Ascending aorta (tissue), 2 donors: ENCODE measurements at regions not wholly inside any gene's neighbourhood (a gene's known extent, or its start where the extent isn't known, plus 50 kb on each side); places are given as distances from the start of the nearest gene placed in this dataset.

ENCODE experiments used
- DNase-seq, 2 donors: peaks; one replicate each; pipeline ENCODE4 v3.0.0-alpha.2; 2019; ENCODE audit warnings: low spot score in 2 of 2
- H3K27ac ChIP-seq, 2 donors: fragments of 200-600 bp; sonication (generic); one replicate each; pipeline ENCODE4 v1.5.1; 2016 to 2017; ENCODE audit warnings: mild to moderate bottlenecking in 1 of 2
- H3K27me3 ChIP-seq: fragments of 200-600 bp; sonication (generic); one replicate; pipeline ENCODE4 v1.5.1; 2017
- H3K36me3 ChIP-seq, 2 donors: fragments of 200-600 bp; sonication (generic); one replicate each; pipeline ENCODE4 v1.5.1; 2016
- H3K4me1 ChIP-seq, 2 donors: fragments of 200-600 bp; sonication (generic); one replicate each; pipeline ENCODE4 v1.5.1; 2016 to 2017; ENCODE audit warnings: mild to moderate bottlenecking in 1 of 2
- H3K4me3 ChIP-seq, 2 donors: fragments of 200-600 bp; sonication (generic); one replicate each; pipeline ENCODE4 v1.5.1; 2016 to 2017; ENCODE audit warnings: mild to moderate bottlenecking in 1 of 2
- H3K9me3 ChIP-seq, 2 donors: fragments of 200-600 bp; sonication (generic); one replicate each; pipeline ENCODE4 v1.5.1; 2016
- intact Hi-C: fragments of 100-400 bp; cut with DNase I; formaldehyde crosslinking; loops from one replicate; pipeline ENCODE4 v1.15.1; 2023
- TF ChIP-seq, protein P1 (sequence below), 3 experiments: fragments of 200-600 bp in 2 of 3; fragments of 450-650 bp in 1 of 3; sonication (generic) in 2 of 3; IDR thresholded peaks; one replicate each; pipeline ENCODE4 v1.5.1; 2016 to 2019; ENCODE audit warnings: antibody characterized with exemption in 3 of 3, mild to moderate bottlenecking in 1 of 3, moderate library complexity in 1 of 3

DNA sequence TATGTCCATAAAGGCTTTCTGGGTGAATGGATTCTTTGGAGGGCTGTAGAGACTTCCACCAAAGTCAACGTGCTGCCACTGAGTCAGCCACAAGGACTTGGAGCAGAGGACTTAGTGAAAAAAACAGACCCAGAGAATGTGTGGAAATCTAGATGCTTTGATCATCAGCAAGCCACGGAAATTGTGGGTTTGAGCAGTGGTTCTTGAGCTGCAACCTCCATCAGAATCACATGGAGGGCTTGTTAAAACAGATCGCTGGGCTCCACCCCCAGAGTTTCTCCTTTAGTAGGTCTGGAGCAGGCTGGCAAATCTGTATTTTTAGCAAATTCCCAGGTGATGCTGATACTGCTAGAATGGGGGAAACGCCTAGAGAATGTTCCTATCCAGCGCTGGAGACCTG, 95.3 kb downstream of the RBM43 start:
- Histone ChIP-seq H3K36me3 (no peaks in the 10 kb centered on the region), H3K4me3 (no peak overlapping the region), H3K9me3 (no peaks in the 10 kb centered on the region), H3K27ac (no peak overlapping the region), H3K27me3 (no peaks in the 10 kb centered on the region), H3K4me1 (no peaks in the 10 kb centered on the region)
- DNase-seq = no peak
- intact Hi-C loops = no loop called here
- TF ChIP-seq, protein P1, sequence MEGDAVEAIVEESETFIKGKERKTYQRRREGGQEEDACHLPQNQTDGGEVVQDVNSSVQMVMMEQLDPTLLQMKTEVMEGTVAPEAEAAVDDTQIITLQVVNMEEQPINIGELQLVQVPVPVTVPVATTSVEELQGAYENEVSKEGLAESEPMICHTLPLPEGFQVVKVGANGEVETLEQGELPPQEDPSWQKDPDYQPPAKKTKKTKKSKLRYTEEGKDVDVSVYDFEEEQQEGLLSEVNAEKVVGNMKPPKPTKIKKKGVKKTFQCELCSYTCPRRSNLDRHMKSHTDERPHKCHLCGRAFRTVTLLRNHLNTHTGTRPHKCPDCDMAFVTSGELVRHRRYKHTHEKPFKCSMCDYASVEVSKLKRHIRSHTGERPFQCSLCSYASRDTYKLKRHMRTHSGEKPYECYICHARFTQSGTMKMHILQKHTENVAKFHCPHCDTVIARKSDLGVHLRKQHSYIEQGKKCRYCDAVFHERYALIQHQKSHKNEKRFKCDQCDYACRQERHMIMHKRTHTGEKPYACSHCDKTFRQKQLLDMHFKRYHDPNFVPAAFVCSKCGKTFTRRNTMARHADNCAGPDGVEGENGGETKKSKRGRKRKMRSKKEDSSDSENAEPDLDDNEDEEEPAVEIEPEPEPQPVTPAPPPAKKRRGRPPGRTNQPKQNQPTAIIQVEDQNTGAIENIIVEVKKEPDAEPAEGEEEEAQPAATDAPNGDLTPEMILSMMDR (IDR thresholded peaks at IDR 0.05) = no peak

DNA sequence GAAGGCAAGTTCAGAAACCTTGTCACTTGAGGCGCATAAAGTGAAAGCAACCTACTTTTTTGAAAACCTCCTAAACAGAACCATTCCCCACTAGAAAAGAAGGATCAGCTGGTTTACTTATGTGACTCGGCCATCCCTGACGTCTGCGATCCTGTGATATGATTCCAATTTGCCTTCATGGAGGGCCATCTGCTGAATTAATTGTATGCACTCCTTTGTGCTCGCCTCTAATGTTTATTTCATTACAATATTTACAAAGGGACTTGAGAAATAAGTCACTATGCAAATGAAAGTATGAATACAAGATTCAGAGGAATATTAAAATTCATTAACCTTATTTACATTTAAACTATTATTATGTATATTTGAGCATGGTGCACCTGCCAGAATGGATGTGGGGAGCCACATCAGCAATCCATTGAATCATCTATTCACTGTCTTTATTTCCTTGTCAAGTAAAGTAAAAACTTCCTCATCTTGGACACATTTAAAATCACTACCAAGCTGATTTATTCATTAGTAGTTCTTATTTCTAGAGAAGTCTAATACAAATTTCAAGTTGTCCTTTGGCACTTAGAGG, 96.5 kb downstream of the RBM43 start:
- intact Hi-C loops = no loop called here
- H3K9me3 ChIP-seq = no peaks in the 10 kb centered on the region
- no peaks in the 10 kb centered on the region for H3K4me1 ChIP-seq
- no peak for DNase-seq
- H3K4me3 ChIP-seq = no peak overlapping the region
- TF ChIP-seq, protein P1 (IDR thresholded peaks at IDR 0.05) = no peak
- no peaks in the 10 kb centered on the region for H3K36me3 ChIP-seq
- no peak overlapping the region for H3K27ac ChIP-seq
- no peaks in the 10 kb centered on the region for H3K27me3 ChIP-seq

- DNase-seq = no peak
- H3K36me3 ChIP-seq = no peaks in the 10 kb centered on the region
- no peak overlapping the region for H3K27ac ChIP-seq
- no peak overlapping the region for H3K4me3 ChIP-seq
- H3K9me3 ChIP-seq = no peaks in the 10 kb centered on the region
- no peaks in the 10 kb centered on the region for H3K27me3 ChIP-seq
- H3K4me1 ChIP-seq = no peaks in the 10 kb centered on the region
- TF ChIP-seq, protein P1 (IDR thresholded peaks at IDR 0.05) = no peak
- intact Hi-C loops = no loop called here
Measured at GRCh38 chr2:151161821-151162551, 99.7 kb downstream of the RBM43 start.

DNA sequence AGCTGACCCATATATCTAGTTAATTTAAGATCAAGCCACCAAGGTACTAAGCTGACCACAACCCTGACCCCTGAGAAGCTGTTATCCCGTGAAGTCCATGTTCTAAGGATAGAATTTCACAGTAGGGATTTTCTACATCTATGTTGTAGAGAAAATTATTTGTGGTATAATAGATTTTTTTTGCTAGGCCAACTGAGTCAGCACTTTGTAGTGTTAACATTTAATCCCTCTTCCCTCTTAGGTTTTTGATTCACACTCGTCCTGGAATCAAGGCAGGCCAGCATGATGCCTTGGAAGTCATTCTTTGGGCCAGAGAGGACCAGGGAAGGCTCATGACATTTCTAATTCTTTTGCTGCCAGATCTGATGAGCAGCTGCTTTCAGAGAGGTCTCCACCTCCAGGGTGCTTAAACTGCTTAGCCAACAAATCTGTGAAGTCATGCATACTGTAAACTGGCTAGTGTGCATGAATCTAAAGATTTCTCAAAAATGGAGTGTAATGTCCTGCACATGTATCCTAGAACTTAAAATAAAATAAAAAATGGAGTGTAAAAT, 102.5 kb downstream of the RBM43 start:
- no peaks in the 10 kb centered on the region for H3K27me3 ChIP-seq
- intact Hi-C loops = no loop called here
- H3K4me3 ChIP-seq = no peak overlapping the region
- no peaks in the 10 kb centered on the region for H3K4me1 ChIP-seq
- no peak for DNase-seq
- no peak overlapping the region for H3K27ac ChIP-seq
- H3K9me3 ChIP-seq = no peaks in the 10 kb centered on the region
- H3K36me3 ChIP-seq = no peaks in the 10 kb centered on the region
- TF ChIP-seq, protein P1 (IDR thresholded peaks at IDR 0.05) = no peak

DNA sequence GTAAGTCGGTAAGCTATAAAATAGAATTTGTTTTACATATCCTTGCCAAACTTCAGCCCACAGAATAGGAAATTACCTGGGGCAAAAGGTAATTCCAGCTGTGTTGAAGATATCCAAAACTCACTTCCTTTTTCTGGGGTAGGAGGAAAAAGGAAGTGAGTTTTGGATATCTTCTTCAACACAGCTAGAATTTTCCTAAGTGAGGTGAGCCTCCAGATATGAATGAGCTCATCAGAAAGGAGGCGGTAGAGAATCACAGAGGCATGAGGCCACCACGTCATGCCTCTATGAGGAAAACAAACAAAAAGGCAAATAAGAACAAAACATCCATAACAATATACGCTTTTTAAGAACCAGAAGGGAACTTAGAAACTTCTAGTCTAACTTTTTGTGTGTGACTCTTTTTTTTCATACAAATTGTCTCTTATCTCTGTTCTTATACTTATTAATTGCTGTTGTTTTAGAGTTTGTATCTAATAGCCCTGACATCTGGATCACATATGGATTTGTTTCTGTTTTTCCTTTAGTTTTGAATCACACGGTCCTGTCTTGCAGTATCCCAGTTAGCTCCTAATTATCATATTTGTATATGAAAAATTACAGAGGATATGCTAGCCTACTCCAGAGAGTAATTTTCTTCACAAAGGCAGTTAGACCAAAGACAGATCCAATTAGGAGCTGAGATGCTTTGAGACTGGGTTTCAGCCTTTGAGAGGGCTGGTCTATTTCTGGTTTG, 104.5 kb downstream of the RBM43 start:
- intact Hi-C loops = no loop called here
- no peaks in the 10 kb centered on the region for H3K36me3 ChIP-seq
- DNase-seq = no peak
- no peaks in the 10 kb centered on the region for H3K9me3 ChIP-seq
- H3K27me3 ChIP-seq = no peaks in the 10 kb centered on the region
- H3K4me1 ChIP-seq = no peaks in the 10 kb centered on the region
- no peak overlapping the region for H3K27ac ChIP-seq
- TF ChIP-seq, protein P1 (IDR thresholded peaks at IDR 0.05) = no peak
- H3K4me3 ChIP-seq = no peak overlapping the region
